Gastrocnemius medialis (tissue), 4 donors: ENCODE measurements at regions not wholly inside any gene's neighbourhood (a gene's known extent, or its start where the extent isn't known, plus 50 kb on each side); places are given as distances from the start of the nearest gene placed in this dataset.

Experiments
- ATAC-seq, 2 donors: fragments of 150-250 bp; one replicate each; pipeline ENCODE4 v1.9.1; 2016
- DNase-seq, 2 donors: peaks; one replicate each; pipeline ENCODE4 v3.0.0-alpha.2; 2019
- H3K27ac ChIP-seq, 4 donors: fragments of 200-600 bp; sonication (generic); 1 replicate in 1 of 4; 2 replicates in 3 of 4; pipeline ENCODE4 v1.5.1; 2016 to 2018; ENCODE audit warnings: mild to moderate bottlenecking in 2 of 4, moderate library complexity in 1 of 4
- H3K27me3 ChIP-seq, 3 donors: fragments of 200-600 bp; sonication (generic) in 2 of 3; 1 replicate in 1 of 3; 2 replicates in 2 of 3; pipeline versions ENCODE4 v1.5.1 to v1.6.0; 2016 to 2019; ENCODE audit warnings: mild to moderate bottlenecking in 1 of 3, moderate library complexity in 1 of 3
- H3K36me3 ChIP-seq, 2 donors: fragments of 200-600 bp; sonication (generic) in 1 of 2; one replicate each; pipeline ENCODE4 v1.5.1; 2017 to 2018
- H3K4me1 ChIP-seq, 2 donors: fragments of 200-600 bp; sonication (generic) in 1 of 2; one replicate each; pipeline ENCODE4 v1.5.1; 2016 to 2017; ENCODE audit warnings: mild to moderate bottlenecking in 2 of 2
- H3K4me3 ChIP-seq, 4 donors: fragments of 200-600 bp; sonication (generic) in 3 of 4; 1 replicate in 1 of 4; 2 replicates in 3 of 4; pipeline ENCODE4 v1.5.1; 2016 to 2019; ENCODE audit warnings: mild to moderate bottlenecking in 2 of 4
- H3K9me3 ChIP-seq, 3 donors: fragments of 200-600 bp; sonication (generic) in 2 of 3; 1 replicate in 1 of 3; 2 replicates in 2 of 3; pipeline ENCODE4 v1.5.1; 2016 to 2019
- POLR2A ChIP-seq, 2 donors: fragments of 450-650 bp; IDR thresholded peaks; one replicate each; pipeline ENCODE4 v1.6.1; 2017; ENCODE audit warnings: antibody characterized with exemption in 2 of 2, mild to moderate bottlenecking in 2 of 2, moderate library complexity in 2 of 2
- in situ Hi-C, 4 donors: fragments of 200-750 bp; cut with MboI; loops; one replicate each; pipeline versions ENCODE4 v1.15.0 to v1.8.0; 2017; ENCODE audit warnings: low sequenced_read_pairs in 4 of 4
- intact Hi-C: fragments of 100-400 bp; cut with DNase I; formaldehyde crosslinking; loops from one replicate; pipeline ENCODE4 v1.15.1; 2023; ENCODE audit warnings: low total_unique reads
- TF ChIP-seq, protein P1 (sequence below), 5 experiments: fragments of 450-650 bp in 3 of 5; fragments of 200-600 bp in 2 of 5; sonication (generic) in 2 of 5; IDR thresholded peaks in 4 of 5; conservative IDR thresholded peaks in 1 of 5; 1 replicate in 4 of 5; 2 replicates in 1 of 5; pipeline ENCODE4 v1.5.1; 2016 to 2019; ENCODE audit warnings: antibody characterized with exemption in 5 of 5, mild to moderate bottlenecking in 3 of 5, moderate library complexity in 3 of 5

DNA sequence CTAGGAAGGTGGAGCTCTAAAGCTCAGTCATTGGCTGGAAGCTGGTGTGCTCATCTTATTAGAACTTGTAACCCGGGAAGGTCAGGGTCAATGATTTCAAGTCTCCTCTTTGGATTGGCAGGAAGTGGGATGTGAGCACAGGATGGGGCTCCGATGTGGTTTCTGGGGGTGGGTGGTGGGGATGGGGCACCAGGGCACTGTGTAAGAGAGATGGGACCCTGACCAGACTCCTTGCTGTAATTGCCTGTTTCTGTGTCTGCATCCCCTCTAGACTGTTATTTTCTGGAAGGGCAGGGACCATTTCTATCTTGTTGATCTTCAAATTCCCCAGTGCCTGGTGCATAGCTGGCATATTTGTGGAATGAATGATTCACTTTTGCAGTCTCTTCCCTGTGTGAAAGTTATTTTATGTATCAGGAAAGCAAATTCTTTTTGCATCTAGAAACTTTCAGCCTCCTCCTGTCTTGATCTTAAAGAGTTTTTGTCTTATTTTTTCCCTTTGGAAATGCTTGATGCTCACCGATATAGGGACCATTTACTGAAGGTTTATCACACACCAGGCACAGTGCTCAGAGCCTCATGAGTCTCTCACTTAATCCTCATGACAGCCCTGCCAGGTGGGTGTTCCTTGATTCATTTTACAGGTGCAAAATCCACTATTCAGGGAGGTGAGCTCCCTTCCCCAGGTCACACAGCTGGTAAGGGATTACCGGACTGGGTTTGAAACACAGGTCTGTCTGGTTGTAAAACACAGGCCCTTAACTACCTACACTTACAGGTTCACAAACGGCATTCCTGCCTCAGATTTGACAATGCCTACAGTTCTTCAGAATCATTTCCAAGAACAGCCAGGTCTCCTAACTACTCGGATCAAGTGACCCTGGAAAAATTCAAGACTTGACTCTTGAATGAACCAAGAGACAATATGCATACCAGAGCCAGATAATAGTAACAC lies 86.9 kb upstream of the IGF1 start:
- Histone ChIP-seq H3K4me1 (no peaks in the 10 kb centered on the region), H3K27ac (no peak overlapping the region), H3K27me3 (no peaks in the 10 kb centered on the region), H3K9me3 (no peaks in the 10 kb centered on the region), H3K36me3 (no peaks in the 10 kb centered on the region), H3K4me3 (no peak overlapping the region)
- no peak for ATAC-seq
- no peak for TF ChIP-seq POLR2A (IDR thresholded peaks at IDR 0.05)
- TF ChIP-seq, protein P1, sequence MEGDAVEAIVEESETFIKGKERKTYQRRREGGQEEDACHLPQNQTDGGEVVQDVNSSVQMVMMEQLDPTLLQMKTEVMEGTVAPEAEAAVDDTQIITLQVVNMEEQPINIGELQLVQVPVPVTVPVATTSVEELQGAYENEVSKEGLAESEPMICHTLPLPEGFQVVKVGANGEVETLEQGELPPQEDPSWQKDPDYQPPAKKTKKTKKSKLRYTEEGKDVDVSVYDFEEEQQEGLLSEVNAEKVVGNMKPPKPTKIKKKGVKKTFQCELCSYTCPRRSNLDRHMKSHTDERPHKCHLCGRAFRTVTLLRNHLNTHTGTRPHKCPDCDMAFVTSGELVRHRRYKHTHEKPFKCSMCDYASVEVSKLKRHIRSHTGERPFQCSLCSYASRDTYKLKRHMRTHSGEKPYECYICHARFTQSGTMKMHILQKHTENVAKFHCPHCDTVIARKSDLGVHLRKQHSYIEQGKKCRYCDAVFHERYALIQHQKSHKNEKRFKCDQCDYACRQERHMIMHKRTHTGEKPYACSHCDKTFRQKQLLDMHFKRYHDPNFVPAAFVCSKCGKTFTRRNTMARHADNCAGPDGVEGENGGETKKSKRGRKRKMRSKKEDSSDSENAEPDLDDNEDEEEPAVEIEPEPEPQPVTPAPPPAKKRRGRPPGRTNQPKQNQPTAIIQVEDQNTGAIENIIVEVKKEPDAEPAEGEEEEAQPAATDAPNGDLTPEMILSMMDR (IDR thresholded peaks at IDR 0.05 in 4 of 5, conservative IDR thresholded peaks at IDR 0.05 in 1 of 5): no peak
- in situ Hi-C loops: no loop called here
- intact Hi-C loops: no loop called here
- DNase-seq: no peak

GRCh38 chr12:102565555-102565954 lies 85.2 kb upstream of the IGF1 start:
- Histone ChIP-seq H3K27me3 (no peaks in the 10 kb centered on the region), H3K36me3 (no peaks in the 10 kb centered on the region), H3K4me3 (no peak overlapping the region), H3K9me3 (no peaks in the 10 kb centered on the region), H3K27ac (no peak overlapping the region), H3K4me1 (no peaks in the 10 kb centered on the region)
- TF ChIP-seq, protein P1 (IDR thresholded peaks at IDR 0.05 in 4 of 5, conservative IDR thresholded peaks at IDR 0.05 in 1 of 5): no peak
- no peak for TF ChIP-seq POLR2A (IDR thresholded peaks at IDR 0.05)
- intact Hi-C loops (no loop called here), in situ Hi-C loops (no loop called here)
- DNase-seq (no peak), ATAC-seq (no peak)

- in situ Hi-C loops: no loop called here
These were observed 83.7 kb upstream of the IGF1 start for GRCh38 chr12:102564026-102564425.

GRCh38 chr12:102562836-102563425 lies 82.6 kb upstream of the IGF1 start:
- in situ Hi-C loops: no loop called here
- no peak for TF ChIP-seq POLR2A (IDR thresholded peaks at IDR 0.05)
- TF ChIP-seq, protein P1 (IDR thresholded peaks at IDR 0.05 in 4 of 5, conservative IDR thresholded peaks at IDR 0.05 in 1 of 5): no peak
- intact Hi-C loops: no loop called here
- Histone ChIP-seq H3K27me3 (no peaks in the 10 kb centered on the region), H3K4me3 (no peak overlapping the region), H3K27ac (no peak overlapping the region), H3K36me3 (no peaks in the 10 kb centered on the region), H3K4me1 (no peaks in the 10 kb centered on the region), H3K9me3 (no peaks in the 10 kb centered on the region)
- ATAC-seq (no peak), DNase-seq (no peak)

More at GRCh38 chr12:102564026-102564425, 83.7 kb upstream of the IGF1 start:
- no peak overlapping the region for H3K4me3 ChIP-seq
- H3K27me3 ChIP-seq: no peaks in the 10 kb centered on the region
- intact Hi-C loops: no loop called here
- H3K27ac ChIP-seq: no peak overlapping the region
- no peak for ATAC-seq
- no peaks in the 10 kb centered on the region for H3K4me1 ChIP-seq
- no peaks in the 10 kb centered on the region for H3K36me3 ChIP-seq
- H3K9me3 ChIP-seq: no peaks in the 10 kb centered on the region
- no peak for DNase-seq
- TF ChIP-seq, protein P1 (IDR thresholded peaks at IDR 0.05 in 4 of 5, conservative IDR thresholded peaks at IDR 0.05 in 1 of 5): no peak
- TF ChIP-seq POLR2A (IDR thresholded peaks at IDR 0.05): no peak
